ENCODE measurements at regions not wholly inside any gene's neighbourhood (a gene's known extent, or its start where the extent isn't known, plus 50 kb on each side); places are given as distances from the start of the nearest gene placed in this dataset.

DNA sequence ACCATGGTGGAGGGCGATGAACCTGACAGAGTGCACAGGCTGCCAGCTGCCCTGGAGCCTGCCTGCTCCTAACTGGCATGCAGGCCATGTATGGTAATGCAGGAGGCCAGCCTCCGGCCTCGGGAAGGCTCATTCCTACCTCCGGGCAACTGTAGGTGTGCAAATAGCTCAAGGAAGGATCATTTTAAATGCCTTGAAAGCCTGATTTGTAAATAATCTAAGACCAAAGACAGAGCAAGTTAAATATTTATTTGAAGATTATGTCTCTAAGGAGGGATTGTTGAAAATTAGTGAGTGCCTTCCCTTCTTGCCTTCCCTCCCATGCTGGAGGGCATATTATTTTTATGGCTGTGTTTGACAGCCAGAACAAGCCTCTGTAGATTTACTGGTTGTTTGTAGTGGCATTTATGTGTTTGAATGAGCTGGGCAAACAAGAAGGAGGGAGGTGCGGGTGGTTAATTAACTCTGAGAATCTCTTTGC, 285.7 kb upstream of the TUT7 start:
- Histone ChIP-seq H3K36me3 (ENCODE audit: control insufficient read depth in 2 of 3, insufficient read depth in 3 of 3, low read length in 3 of 3) (no peaks in the 10 kb centered on the region), H3K27ac (ENCODE audit: low read depth in 2 of 2, low read length in 2 of 2) (no peak overlapping the region), H3K9ac (ENCODE audit: low read length in 3 of 3) (no peak overlapping the region), H3K4me3 (ENCODE audit: low read length in 3 of 3) (no peak overlapping the region), H3K4me1 (ENCODE audit: control insufficient read depth in 2 of 3, insufficient read depth in 2 of 3, low read depth in 1 of 3, low read length in 3 of 3) (peaks cover 0 to 5% (median 0%) of the 10 kb centered on the region in 3 donors), H3K9me3 (ENCODE audit: control insufficient read depth in 2 of 3, insufficient read depth in 1 of 3, low read length in 3 of 3) (no peaks in the 10 kb centered on the region), H3K27me3 (ENCODE audit: control insufficient read depth, insufficient read depth, low read length) (no peaks in the 10 kb centered on the region)
- TF ChIP-seq, protein P1, sequence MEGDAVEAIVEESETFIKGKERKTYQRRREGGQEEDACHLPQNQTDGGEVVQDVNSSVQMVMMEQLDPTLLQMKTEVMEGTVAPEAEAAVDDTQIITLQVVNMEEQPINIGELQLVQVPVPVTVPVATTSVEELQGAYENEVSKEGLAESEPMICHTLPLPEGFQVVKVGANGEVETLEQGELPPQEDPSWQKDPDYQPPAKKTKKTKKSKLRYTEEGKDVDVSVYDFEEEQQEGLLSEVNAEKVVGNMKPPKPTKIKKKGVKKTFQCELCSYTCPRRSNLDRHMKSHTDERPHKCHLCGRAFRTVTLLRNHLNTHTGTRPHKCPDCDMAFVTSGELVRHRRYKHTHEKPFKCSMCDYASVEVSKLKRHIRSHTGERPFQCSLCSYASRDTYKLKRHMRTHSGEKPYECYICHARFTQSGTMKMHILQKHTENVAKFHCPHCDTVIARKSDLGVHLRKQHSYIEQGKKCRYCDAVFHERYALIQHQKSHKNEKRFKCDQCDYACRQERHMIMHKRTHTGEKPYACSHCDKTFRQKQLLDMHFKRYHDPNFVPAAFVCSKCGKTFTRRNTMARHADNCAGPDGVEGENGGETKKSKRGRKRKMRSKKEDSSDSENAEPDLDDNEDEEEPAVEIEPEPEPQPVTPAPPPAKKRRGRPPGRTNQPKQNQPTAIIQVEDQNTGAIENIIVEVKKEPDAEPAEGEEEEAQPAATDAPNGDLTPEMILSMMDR (IDR thresholded peaks at IDR 0.05; ENCODE audit: borderline replicate concordance, extremely low read depth, insufficient read depth) = peak; percentile 3
- DNase-seq = peak in 4 of 5 donors; percentile 58 to 74 (median 70)
- FAIRE-seq = no peak
- intact Hi-C loops (cut with DNase I) = no loop called here

DNA sequence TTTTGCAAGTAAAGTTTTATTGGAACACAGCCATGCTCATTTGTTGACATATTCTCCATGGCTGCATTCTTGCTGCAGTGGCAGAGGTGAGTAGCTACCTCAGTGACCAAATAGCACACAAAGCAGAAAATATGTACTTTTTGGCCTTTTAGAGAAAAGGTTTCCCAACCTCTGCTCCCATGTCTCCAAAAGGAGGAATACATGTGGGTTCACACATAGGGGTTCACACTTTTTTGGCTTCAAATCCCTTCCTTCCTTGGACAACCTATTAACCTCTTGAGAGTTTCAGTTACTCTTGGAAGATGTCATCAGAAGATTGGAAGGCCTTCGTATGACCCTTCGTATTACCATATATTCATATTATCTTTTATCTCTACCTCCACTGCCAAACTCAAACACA, 285.1 kb upstream of the TUT7 start:
- intact Hi-C loops (cut with DNase I) = no loop called here
- FAIRE-seq = no peak

DNA sequence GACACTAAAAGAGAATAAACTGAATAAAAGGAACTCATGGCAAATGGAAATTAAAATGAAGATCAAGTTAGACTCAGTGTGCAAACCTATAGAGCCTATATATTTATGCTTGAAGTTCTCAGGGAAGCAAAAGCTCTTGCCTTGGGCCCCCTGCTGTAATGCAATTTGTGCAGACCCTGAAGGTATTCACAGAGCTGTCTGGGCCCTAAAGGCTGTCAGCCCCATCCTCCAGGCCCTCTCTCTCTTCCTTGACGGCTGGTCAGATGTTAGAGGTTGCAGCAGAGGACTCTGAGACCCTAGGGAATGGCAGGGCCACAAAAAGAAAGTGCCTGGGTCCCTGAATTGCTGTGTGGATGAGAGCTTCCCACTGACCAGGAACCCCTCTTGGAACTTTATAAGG, 283.9 kb upstream of the TUT7 start:
- Histone ChIP-seq H3K4me1 (ENCODE audit: control insufficient read depth in 2 of 3, insufficient read depth in 2 of 3, low read depth in 1 of 3, low read length in 3 of 3) (peaks cover 0 to 5% (median 0%) of the 10 kb centered on the region in 3 donors), H3K4me3 (ENCODE audit: low read length in 3 of 3) (no peak overlapping the region), H3K9ac (ENCODE audit: low read length in 3 of 3) (no peak overlapping the region), H3K9me3 (ENCODE audit: control insufficient read depth in 2 of 3, insufficient read depth in 1 of 3, low read length in 3 of 3) (no peaks in the 10 kb centered on the region), H3K27ac (ENCODE audit: low read depth in 2 of 2, low read length in 2 of 2) (no peak overlapping the region), H3K36me3 (ENCODE audit: control insufficient read depth in 2 of 3, insufficient read depth in 3 of 3, low read length in 3 of 3) (no peaks in the 10 kb centered on the region), H3K27me3 (ENCODE audit: control insufficient read depth, insufficient read depth, low read length) (no peaks in the 10 kb centered on the region)
- TF ChIP-seq, protein P1 (IDR thresholded peaks at IDR 0.05; ENCODE audit: borderline replicate concordance, extremely low read depth, insufficient read depth) = no peak
- no peak for DNase-seq
- intact Hi-C loops (cut with DNase I) = no loop called here
- no peak for FAIRE-seq

More for the DNA sequence above, 285.1 kb upstream of the TUT7 start:
- Histone ChIP-seq H3K4me1 (ENCODE audit: control insufficient read depth in 2 of 3, insufficient read depth in 2 of 3, low read depth in 1 of 3, low read length in 3 of 3) (peaks cover 0 to 5% (median 0%) of the 10 kb centered on the region in 3 donors), H3K36me3 (ENCODE audit: control insufficient read depth in 2 of 3, insufficient read depth in 3 of 3, low read length in 3 of 3) (no peaks in the 10 kb centered on the region), H3K27ac (ENCODE audit: low read depth in 2 of 2, low read length in 2 of 2) (no peak overlapping the region), H3K9ac (ENCODE audit: low read length in 3 of 3) (no peak overlapping the region), H3K4me3 (ENCODE audit: low read length in 3 of 3) (no peak overlapping the region), H3K27me3 (ENCODE audit: control insufficient read depth, insufficient read depth, low read length) (no peaks in the 10 kb centered on the region), H3K9me3 (ENCODE audit: control insufficient read depth in 2 of 3, insufficient read depth in 1 of 3, low read length in 3 of 3) (no peaks in the 10 kb centered on the region)
- DNase-seq = no peak
- TF ChIP-seq, protein P1 (IDR thresholded peaks at IDR 0.05; ENCODE audit: borderline replicate concordance, extremely low read depth, insufficient read depth) = no peak

DNA sequence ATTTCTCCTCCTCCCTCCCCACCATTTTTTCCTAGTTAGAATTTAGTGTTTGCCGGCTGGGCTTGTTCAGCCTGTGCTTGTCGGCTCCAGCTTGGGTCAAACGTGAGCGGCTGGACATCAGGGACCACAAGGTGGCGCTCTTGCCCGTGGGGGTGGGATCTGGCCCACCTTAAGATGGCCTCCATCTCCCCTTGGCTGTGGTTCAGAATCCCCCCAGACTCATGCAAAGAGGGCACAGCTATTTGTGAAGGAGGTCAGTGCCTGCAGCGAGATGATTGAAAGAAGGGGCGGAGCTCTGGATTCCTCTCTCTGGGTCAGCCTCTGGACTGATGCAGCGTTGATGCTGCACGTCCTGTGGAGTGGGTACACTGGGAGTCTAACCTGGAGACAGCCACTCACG, 283.3 kb upstream of the TUT7 start:
- DNase-seq (peak in 4 of 5 donors; percentile 85 to 90 (median 90)), FAIRE-seq (no peak)
- Histone ChIP-seq H3K36me3 (ENCODE audit: control insufficient read depth in 2 of 3, insufficient read depth in 3 of 3, low read length in 3 of 3) (no peaks in the 10 kb centered on the region), H3K27ac (ENCODE audit: low read depth in 2 of 2, low read length in 2 of 2) (no peak overlapping the region), H3K9ac (ENCODE audit: low read length in 3 of 3) (no peak overlapping the region), H3K4me3 (ENCODE audit: low read length in 3 of 3) (no peak overlapping the region), H3K9me3 (ENCODE audit: control insufficient read depth in 2 of 3, insufficient read depth in 1 of 3, low read length in 3 of 3) (no peaks in the 10 kb centered on the region), H3K27me3 (ENCODE audit: control insufficient read depth, insufficient read depth, low read length) (no peaks in the 10 kb centered on the region), H3K4me1 (ENCODE audit: control insufficient read depth in 2 of 3, insufficient read depth in 2 of 3, low read depth in 1 of 3, low read length in 3 of 3) (peaks cover 0 to 5% (median 0%) of the 10 kb centered on the region in 3 donors)
- intact Hi-C loops (cut with DNase I) = no loop called here
- TF ChIP-seq, protein P1 (IDR thresholded peaks at IDR 0.05; ENCODE audit: borderline replicate concordance, extremely low read depth, insufficient read depth) = peak; percentile 7
